Esophagus squamous epithelium (tissue), 5 donors: ENCODE measurements at regions not wholly inside any gene's neighbourhood (a gene's known extent, or its start where the extent isn't known, plus 50 kb on each side); places are given as distances from the start of the nearest gene placed in this dataset.
"Not testable (repeated sequence)": the region's sequence is repeated elsewhere in the genome, so short reads cannot be mapped to it uniquely, and the experiment has no call there.

Source experiments
- DNase-seq: peaks from one replicate; lab custom pipeline; 2025; lab: John Stamatoyannopoulos, UW
- H3K27ac ChIP-seq, 4 donors: fragments of 200-600 bp; sonication (generic); one replicate each; pipeline ENCODE4 v1.5.1; 2016 to 2019; ENCODE audit warnings: mild to moderate bottlenecking in 1 of 4
- H3K27me3 ChIP-seq, 4 donors: fragments of 200-600 bp; sonication (generic); 1 replicate in 3 of 4; 2 replicates in 1 of 4; pipeline versions ENCODE4 v1.5.1 to v1.6.0; 2017 to 2021; ENCODE audit warnings: antibody characterized with exemption in 1 of 4
- H3K36me3 ChIP-seq, 3 donors: fragments of 200-600 bp; sonication (generic); one replicate each; pipeline ENCODE4 v1.5.1; 2016 to 2019
- H3K4me1 ChIP-seq, 3 donors: fragments of 200-600 bp; sonication (generic); one replicate each; pipeline ENCODE4 v1.5.1; 2017 to 2019
- H3K4me3 ChIP-seq, 4 donors: fragments of 200-600 bp; sonication (generic); 1 replicate in 3 of 4; 2 replicates in 1 of 4; pipeline ENCODE4 v1.5.1; 2016 to 2019; ENCODE audit warnings: mild to moderate bottlenecking in 2 of 4, moderate library complexity in 1 of 4
- H3K9me3 ChIP-seq, 3 donors: fragments of 200-600 bp; sonication (generic); one replicate each; pipeline ENCODE4 v1.5.1; 2016 to 2019
- CTCF ChIP-seq, 6 experiments: fragments of 450-650 bp in 4 of 6; fragments of 200-600 bp in 2 of 6; sonication (generic) in 2 of 6; IDR thresholded peaks; one replicate each; pipeline ENCODE4 v1.5.1; 2016 to 2019; ENCODE audit warnings: antibody characterized with exemption in 6 of 6, mild to moderate bottlenecking in 4 of 6, moderate library complexity in 4 of 6
- POLR2A ChIP-seq, 4 donors: fragments of 450-650 bp; IDR thresholded peaks; one replicate each; pipeline ENCODE4 v1.6.1; 2017; ENCODE audit warnings: antibody characterized with exemption in 4 of 4, mild to moderate bottlenecking in 4 of 4, moderate library complexity in 3 of 4
- WGBS, 2 donors: methylation state at CpG; one replicate each; pipeline ENCODE4 v1.1.5; 2018; 5-methylcytosine and 5-hydroxymethylcytosine counted together
- intact Hi-C: fragments of 100-400 bp; cut with DNase I; formaldehyde crosslinking; loops from one replicate; pipeline ENCODE4 v1.15.0; 2022
- donor health status: DM: yes; HTN: yes; CAD: no.

GRCh38 chr1:146387750-146388469 lies 159.1 kb upstream of the NOTCH2NLA start:
- H3K27me3 ChIP-seq, intact Hi-C loops, H3K9me3 ChIP-seq, DNase-seq, H3K4me3 ChIP-seq, H3K36me3 ChIP-seq, H3K4me1 ChIP-seq: not testable (repeated sequence)
- WGBS, 2 donors: 10 to 24% methylated on average over 7 of the region's 10 CpGs
- H3K27ac ChIP-seq: peak overlapping the region; percentile 92 to 95 (median 93)

- H3K27me3 ChIP-seq, intact Hi-C loops, H3K36me3 ChIP-seq, H3K4me1 ChIP-seq, H3K9me3 ChIP-seq: not testable (repeated sequence)
- peak overlapping the region; percentile 37 to 64 (median 55) for H3K4me3 ChIP-seq
- peak; percentile 36 for DNase-seq
- H3K27ac ChIP-seq: peak overlapping the region; percentile 92 to 95 (median 93)
- TF ChIP-seq CTCF (IDR thresholded peaks at IDR 0.05) (peak in 1 of 6 experiments; percentile 15), POLR2A (IDR thresholded peaks at IDR 0.05) (peak in 2 of 4 donors; percentile 78 to 80)
- 0 to 1% methylated on average over 14 to 20 of the region's 39 CpGs for WGBS, 2 donors
These were observed 158.3 kb upstream of the NOTCH2NLA start for GRCh38 chr1:146386851-146387749.

- H3K36me3 ChIP-seq, H3K27ac ChIP-seq, H3K4me1 ChIP-seq, DNase-seq, H3K4me3 ChIP-seq, intact Hi-C loops, H3K9me3 ChIP-seq, H3K27me3 ChIP-seq: not testable (repeated sequence)
- 38% methylated on average over 1 of the region's 7 CpGs; no CpG with 5 or more reads in 1 of the 2 donors for WGBS, 2 donors
These were observed 152.4 kb upstream of the NOTCH2NLA start for GRCh38 chr1:146381196-146381595.

GRCh38 chr1:146376708-146377496 lies 148.1 kb upstream of the NOTCH2NLA start:
- 0 to 1% methylated on average over 15 to 18 of the region's 42 CpGs for WGBS, 2 donors

GRCh38 chr1:146376309-146376707 lies 147.5 kb upstream of the NOTCH2NLA start:
- peak overlapping the region in 3 of 4 donors; percentile 41 to 59 (median 42) for H3K4me3 ChIP-seq
- DNase-seq: peak; percentile 17
- H3K9me3 ChIP-seq, H3K27me3 ChIP-seq, intact Hi-C loops, H3K4me1 ChIP-seq, H3K36me3 ChIP-seq: not testable (repeated sequence)
- WGBS, 2 donors: 0% methylated on average over 15 to 16 of the region's 27 CpGs
- peak in 1 of 4 donors; percentile 7 for TF ChIP-seq POLR2A (IDR thresholded peaks at IDR 0.05)
- H3K27ac ChIP-seq: peak overlapping the region; percentile 91 to 95 (median 94)

More at GRCh38 chr1:146376708-146377496, 148.1 kb upstream of the NOTCH2NLA start:
- DNase-seq: peak; percentile 30
- peak overlapping the region; percentile 91 to 95 (median 94) for H3K27ac ChIP-seq
- H3K9me3 ChIP-seq, H3K36me3 ChIP-seq, H3K4me1 ChIP-seq, H3K27me3 ChIP-seq, intact Hi-C loops: not testable (repeated sequence)
- TF ChIP-seq CTCF (IDR thresholded peaks at IDR 0.05) (peak in 1 of 6 experiments; percentile 9), POLR2A (IDR thresholded peaks at IDR 0.05) (peak; percentile 45 to 96 (median 94))
- peak overlapping the region; percentile 12 to 59 (median 42) for H3K4me3 ChIP-seq

GRCh38 chr1:146375108-146375507 lies 146.3 kb upstream of the NOTCH2NLA start:
- H3K9me3 ChIP-seq, DNase-seq, H3K27ac ChIP-seq, H3K36me3 ChIP-seq, H3K4me3 ChIP-seq, H3K27me3 ChIP-seq, intact Hi-C loops, H3K4me1 ChIP-seq: not testable (repeated sequence)
- 81 to 88% methylated on average over 4 to 6 of the region's 6 CpGs for WGBS, 2 donors

GRCh38 chr1:146369940-146370339 lies 141.1 kb upstream of the NOTCH2NLA start:
- WGBS, 2 donors: 0% methylated on average over 3 to 5 of the region's 23 CpGs
- H3K4me1 ChIP-seq, H3K36me3 ChIP-seq, H3K9me3 ChIP-seq, intact Hi-C loops, DNase-seq, H3K27me3 ChIP-seq: not testable (repeated sequence)
- H3K27ac ChIP-seq: peak overlapping the region; percentile 62 to 84 (median 77)
- peak overlapping the region; percentile 21 to 60 (median 40) for H3K4me3 ChIP-seq

GRCh38 chr1:146355373-146355772 lies 126.6 kb upstream of the NOTCH2NLA start:
- H3K27me3 ChIP-seq, H3K4me1 ChIP-seq, H3K9me3 ChIP-seq, intact Hi-C loops, H3K36me3 ChIP-seq, H3K27ac ChIP-seq, H3K4me3 ChIP-seq, DNase-seq: not testable (repeated sequence)

- not testable (repeated sequence) for DNase-seq
- WGBS, 2 donors: no CpG with 5 or more reads among the region's 1 CpG
These were observed 98.0 kb upstream of the NOTCH2NLA start for GRCh38 chr1:146326863-146327262.

GRCh38 chr1:146324463-146324862 lies 95.6 kb upstream of the NOTCH2NLA start:
- H3K27ac ChIP-seq, H3K9me3 ChIP-seq, H3K36me3 ChIP-seq, H3K27me3 ChIP-seq, H3K4me3 ChIP-seq, DNase-seq, H3K4me1 ChIP-seq, intact Hi-C loops: not testable (repeated sequence)
- 65 to 100% methylated on average over 1 to 2 of the region's 2 CpGs for WGBS, 2 donors

More at GRCh38 chr1:146326863-146327262, 98.0 kb upstream of the NOTCH2NLA start:
- H3K36me3 ChIP-seq, intact Hi-C loops, H3K4me3 ChIP-seq, H3K4me1 ChIP-seq, H3K27ac ChIP-seq, H3K27me3 ChIP-seq, H3K9me3 ChIP-seq: not testable (repeated sequence)
